ENCODE measurements at regions not wholly inside any gene's neighbourhood (a gene's known extent, or its start where the extent isn't known, plus 50 kb on each side); places are given as distances from the start of the nearest gene placed in this dataset.
"Not testable (repeated sequence)": the region's sequence is repeated elsewhere in the genome, so short reads cannot be mapped to it uniquely, and the experiment has no call there.

DNA sequence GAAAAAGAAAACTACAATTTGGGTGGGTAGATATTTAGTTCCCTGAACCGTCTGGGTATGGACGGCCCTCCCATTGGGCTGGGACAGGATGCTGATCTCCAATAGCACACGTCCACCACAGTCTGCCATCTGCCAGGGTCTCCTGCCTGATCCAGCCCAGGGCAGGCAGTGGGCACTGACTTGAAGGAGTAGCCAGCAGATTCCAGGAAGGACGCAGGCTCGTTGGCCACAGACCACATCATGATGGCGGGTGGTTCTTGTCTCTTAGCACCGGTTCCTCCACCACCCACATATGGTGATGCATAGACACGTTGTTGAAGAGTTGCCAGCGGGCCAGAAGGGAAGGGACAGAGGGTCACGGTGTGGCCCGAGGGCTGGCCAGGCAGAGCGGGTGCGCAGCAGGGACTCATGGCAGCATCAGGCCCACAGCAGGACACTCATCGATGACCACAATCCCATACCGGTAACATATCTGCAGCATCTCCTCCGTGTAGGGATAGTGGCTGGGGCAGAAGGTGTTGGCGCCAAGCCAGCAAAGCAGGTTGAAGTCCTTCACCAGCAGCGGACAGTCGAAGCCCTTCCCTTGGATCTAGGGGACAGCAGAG, 155.8 kb upstream of the FAM174A start:
- not testable (repeated sequence) for DNase-seq (ENCODE audit: low read depth, low spot score)

DNA sequence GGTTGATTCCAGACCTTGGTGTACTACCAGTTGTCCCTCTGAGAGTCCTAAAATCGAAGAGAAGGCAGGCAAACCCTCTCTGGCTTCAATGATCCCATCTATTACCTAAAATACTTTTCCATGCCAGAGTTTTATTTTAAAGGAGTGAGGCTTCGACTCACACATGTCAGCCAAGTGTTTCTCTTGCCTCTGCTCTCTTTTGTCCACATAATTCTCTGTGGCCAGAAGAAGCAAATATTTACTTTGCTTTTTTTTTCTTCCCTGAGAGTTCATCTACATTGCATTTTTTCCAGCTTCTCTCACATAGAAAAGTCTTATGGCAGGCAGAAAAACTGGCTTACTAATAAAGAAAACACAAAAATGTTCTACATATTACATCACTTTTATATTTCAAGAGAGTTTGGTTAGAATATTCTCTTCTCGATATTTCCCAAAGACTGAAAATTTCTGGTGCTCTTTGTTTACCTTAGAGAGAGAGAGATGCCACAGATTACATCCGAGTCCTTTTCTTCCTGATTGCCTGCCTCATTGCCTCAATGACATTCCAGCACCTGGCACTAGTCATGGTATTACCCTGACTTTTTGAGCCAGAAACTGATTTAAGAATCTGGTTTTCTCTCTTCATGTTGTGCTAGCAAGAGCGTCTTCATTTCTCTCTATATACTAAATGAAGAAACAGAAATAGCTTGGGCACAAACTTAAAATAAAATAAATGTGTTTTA, 170.3 kb upstream of the FAM174A start:
- DNase-seq (ENCODE audit: low read depth, low spot score) = not testable (repeated sequence)

DNA sequence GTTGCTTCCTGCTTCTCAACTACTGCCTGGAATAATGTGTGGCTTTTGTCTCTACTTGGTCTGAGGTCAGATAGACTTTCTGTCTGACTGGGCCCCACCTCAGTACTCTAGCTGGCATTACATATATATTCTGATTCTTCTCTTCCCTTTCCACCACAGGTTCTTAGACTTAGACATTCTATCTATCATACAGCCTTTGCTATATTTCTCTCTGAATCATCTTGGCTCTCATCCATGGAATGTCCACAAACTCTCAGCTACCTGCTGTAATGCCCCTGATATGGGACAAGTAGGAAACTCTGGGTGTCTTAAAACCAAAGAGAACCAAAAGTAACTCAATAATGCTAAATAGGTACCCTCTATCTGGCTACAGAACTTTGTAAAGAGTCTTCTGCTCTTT, 170.8 kb upstream of the FAM174A start:
- not testable (repeated sequence) for DNase-seq (ENCODE audit: low read depth, low spot score)

DNA sequence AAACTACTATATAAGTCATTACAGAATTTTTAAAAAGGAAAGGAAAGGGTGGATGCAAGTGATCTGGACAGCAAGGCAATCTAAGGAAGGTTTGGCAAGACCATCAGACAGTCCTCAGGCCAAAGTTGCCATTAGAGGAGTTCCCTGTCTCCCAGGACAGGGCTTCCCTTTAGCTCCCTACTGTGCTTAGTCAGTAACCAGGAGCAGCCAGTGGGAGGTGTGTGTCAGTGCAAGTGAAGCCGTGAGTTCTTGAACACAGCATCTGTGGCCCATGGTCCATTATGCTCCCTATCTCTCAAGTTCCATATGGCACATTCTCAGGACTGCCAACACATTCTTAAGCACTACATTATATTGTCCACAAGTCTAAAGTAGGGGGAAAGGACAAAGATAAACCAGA, 175.2 kb upstream of the FAM174A start:
- not testable (repeated sequence) for DNase-seq (ENCODE audit: low read depth, low spot score)

DNA sequence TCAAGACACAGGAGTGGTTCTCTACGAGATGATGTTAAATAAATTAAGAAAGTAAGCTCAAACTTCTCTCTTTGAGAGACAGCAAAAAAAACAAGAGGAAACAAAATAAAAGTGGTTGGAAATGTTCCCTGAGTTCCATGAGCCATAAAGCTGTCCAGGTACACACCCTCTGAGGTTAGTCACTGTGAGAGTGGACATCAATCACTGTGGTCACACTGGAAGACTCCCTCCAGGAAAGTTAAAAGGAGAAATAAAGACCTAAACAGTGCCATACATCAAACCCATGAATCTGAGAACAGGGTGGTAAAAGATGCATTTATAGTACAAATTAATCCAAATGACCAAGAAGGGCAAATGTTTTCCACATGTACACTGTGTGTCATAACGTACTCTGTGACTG, 188.9 kb upstream of the FAM174A start:
- not testable (repeated sequence) for DNase-seq (ENCODE audit: low read depth, low spot score)

DNA sequence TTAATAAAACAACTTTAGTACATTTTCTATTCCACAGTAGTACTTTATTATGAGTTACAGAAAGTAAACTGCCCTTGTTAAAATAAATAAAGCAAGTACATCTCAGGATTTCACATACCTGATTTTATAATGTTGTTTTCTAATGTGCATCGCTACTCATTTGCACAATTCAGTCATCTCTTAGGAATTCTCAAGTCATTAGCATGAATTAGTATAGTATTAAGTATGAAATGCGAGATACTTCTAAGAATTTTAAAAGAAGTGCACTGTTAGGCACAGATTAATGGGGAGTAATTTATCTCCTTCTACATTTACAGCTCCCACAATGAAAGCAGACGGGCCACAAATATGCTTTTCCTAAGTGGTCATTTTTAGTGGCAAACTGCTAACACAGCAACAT, 193.7 kb upstream of the FAM174A start:
- DNase-seq (ENCODE audit: low read depth, low spot score) = not testable (repeated sequence)

DNA sequence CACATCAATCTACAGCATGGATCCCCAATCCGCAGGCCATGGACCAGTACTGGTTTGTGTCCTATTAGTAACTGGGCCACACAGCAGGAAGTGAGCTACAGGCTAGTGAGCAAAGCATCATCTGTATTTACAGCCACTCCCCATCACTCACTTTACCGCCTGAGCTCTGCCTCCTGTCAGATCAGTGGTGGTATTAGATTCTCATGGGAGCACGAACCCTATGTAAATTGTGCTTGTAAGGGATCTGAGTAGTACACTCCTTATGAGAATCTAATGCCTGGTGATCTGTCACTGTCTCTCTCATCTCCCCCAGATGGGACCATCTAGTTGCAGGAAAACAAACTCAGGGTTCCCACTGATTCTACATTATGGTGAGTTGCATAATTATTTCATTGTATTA, 212.7 kb upstream of the FAM174A start:
- DNase-seq (ENCODE audit: low read depth, low spot score) = no peak

DNA sequence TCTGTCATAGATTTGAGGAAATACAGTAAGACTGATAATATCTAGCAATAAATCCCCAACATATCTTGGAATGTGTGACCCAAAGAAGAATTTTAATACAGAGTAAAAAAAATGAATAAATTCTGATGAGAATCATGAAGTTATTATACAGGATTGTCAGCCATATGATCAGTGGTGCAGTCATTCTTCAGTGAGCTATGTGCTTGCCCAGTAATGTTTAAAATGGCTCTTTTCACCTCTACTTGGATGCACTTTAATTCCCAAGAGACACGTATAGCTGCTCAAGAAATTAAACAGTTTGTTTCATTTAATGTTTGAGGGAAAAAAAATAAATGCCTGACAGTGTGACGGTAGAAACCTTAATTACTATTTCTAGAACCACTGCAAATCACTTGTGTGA, 215.3 kb upstream of the FAM174A start:
- no peak for DNase-seq (ENCODE audit: low read depth, low spot score)

DNA sequence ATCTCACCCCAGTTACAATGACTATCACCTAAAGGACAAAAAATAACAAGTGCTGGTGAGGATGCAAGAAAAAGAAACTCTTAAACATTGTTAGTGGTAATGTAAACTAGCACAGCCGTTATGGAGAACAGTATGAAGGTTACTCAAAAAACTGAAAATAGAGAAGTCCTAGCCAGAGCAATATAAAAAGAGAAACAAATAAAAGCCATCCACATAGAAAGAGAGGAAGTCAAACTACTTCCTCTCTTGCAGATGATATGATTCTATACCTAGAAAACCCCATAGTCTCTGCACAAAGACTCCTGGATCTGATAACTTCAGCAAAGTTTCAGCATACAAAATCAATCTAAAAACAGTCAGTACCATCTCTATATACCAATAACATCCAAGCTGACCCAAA, 221.5 kb upstream of the FAM174A start:
- DNase-seq (ENCODE audit: low read depth, low spot score) = no peak

DNA sequence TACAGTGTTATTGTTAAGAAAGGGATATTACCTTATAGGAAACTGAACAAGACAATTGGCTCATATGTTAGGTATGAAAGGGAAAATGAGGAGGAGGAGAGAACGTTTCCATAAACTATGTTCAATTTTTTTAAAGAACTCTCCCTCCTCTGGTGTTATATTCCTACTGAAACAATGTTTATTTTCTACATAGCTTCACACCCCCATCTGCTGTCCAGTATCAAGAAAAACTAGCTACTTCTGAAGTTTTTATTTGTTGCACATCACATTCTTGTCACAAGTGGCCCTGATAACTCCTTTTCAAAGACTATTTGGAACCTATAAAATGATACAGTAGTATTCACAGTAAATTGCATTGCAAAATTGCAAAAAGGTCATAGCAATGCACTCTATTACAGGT, 223.4 kb upstream of the FAM174A start:
- no peak for DNase-seq (ENCODE audit: low read depth, low spot score)

DNA sequence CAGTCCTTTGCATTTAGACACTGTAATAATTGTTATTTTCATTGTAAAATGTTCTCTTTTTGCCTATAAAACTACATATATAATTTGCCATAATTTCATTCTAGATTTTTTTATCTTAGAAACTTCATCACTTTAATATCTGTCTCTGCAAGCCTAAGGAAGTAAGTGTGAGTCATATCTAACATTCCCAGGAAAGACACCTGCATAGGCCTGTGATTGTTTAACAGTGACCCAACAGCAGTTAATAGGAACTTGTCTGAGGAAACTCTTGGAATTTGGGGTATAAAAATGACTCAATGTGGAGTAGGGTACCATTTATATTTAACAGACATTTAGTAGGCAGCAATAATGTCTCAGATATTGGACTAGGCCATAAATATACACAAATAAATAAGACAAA, 229.2 kb upstream of the FAM174A start:
- no peak for DNase-seq (ENCODE audit: low read depth, low spot score)

DNA sequence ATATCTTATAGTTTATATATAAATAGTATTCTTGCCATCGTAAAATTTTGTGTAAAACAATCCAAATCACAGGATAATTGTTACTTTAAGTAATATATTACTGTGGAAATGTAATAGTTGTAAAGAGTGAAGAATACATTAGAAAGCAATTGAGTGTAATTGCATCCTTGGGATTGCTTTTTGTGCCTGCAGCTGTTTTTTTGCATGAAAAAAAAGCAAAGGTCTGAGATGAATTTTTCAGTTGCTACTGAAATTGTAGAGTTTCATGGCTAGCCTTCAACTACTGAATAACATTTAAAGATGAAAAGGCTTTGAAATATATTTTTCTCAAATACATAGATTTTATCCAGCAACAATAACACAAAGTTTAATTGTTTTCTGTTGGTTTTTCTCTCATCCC, 232.0 kb upstream of the FAM174A start:
- DNase-seq (ENCODE audit: low read depth, low spot score) = no peak

DNA sequence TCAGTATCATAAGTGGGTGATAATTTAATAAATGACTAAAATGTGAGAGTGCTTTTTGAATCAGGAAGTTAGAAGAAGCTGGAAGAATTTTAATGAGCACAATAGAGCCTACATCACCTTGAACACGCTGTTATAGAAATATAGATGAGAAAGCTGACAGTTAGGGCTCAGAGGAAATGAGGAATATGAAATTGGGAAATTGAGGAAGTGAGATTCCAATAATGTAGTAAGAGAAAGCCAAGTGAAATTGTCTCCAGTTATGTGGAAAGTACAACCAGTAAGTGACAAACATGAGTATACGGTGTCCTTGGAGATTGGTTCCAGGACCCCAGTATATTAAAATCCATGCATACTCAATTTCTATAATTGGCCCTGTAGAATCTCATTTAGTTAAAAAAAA, 235.9 kb upstream of the FAM174A start:
- DNase-seq (ENCODE audit: low read depth, low spot score) = no peak

DNA sequence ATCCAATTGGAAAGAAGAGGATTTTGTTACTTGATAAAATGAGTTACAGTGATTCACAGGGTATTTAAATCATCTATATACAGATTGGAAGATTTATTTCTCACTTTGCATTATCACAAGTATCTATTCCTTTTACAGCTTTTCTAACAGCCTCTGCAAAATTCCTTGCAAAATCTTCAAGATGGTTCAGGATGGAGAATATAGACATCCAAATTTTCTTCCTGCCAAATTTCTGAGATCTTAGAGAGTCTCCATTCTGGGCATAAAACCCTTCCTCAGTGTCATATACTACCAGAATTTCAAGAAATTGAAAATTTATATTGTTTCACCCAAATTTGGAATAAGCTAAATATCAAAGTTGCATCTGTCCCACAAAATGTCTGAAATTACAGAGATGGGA, 259.1 kb upstream of the FAM174A start:
- no peak for DNase-seq (ENCODE audit: low read depth, low spot score)

DNA sequence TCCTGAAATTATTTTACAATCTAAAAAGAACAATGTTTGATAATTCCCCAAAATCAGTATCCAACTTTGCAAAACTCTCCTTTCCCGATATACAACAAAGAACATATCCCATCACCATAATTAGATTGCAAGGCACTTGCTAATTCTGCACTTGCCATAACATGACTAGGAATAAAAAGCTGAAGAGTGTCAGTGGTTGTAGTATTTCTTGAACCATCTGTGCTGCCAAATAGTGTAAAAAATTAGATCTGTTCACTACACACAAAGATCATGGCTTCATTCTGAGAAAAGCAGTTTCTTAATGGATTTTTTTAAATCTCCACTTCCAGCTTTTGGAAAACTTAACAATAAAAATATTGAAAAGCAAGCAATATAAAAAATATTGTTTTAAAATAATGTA, 259.5 kb upstream of the FAM174A start:
- DNase-seq (ENCODE audit: low read depth, low spot score) = no peak

DNA sequence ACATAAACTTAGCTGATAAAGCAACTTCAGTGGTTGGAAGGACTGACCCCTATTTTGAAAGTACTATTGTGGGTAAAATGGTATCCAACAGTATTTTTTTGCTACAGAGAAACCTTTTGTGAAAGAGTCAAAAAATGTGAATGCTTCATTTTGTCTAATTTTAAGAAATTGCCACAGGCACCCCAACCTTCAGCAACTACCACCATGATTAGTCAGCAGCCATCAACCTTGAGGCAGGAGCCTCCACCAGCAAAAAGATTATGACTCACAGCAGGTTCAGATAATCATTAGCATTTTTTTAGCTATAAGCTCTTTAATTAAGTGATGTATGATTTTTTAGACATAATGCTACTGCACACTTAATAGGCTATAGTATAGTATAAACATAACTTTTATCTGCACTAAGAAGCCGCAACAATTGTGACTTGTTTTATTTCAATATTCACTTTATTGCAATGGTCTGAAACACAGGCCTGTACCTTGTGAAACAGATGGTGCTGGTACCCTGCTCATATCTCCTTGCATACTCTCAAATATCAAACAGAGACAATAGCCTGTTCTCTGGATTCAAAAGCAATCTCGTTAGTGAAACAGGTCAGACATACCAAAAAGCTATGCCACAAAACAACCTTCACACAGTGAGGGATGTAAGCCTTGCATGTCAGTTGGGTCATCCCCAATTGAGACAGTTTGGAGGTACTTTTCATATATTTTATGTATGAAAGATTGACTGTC, 261.2 kb upstream of the FAM174A start:
- DNase-seq (ENCODE audit: low read depth, low spot score) = no peak

DNA sequence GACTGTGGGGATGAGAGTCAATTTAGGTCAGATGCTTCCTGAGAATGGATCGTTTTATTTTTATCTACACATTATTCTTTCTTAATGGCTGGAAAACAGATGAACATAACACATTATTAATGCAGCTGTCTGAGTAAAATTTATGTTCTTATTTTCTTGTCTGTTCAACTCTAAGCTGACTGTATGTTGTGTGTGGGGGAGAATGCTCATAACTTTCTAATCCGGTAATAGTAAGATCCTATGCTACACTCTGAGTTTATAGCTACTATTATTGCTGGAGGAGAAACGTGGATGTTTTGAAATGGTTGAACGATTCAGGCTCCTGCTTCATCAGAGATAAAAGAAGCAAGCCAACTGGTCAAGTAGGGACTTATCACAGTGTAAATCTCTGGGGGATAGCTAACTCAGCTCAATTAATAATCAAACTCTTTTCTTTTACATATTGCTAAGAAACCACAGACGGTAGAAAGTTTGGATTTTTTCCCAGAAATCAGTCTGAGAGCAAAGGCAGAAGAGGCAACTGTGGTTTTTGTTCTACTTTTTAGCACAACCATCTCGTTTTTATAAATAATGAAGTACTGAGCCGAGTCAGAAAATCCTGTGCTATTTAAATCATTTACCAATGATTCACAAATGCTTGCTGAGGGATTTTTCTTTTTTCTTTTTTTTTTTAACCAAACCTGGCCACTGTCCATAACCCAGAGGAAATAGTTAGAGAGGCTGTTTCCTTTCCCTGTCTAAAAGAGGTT, 265.0 kb upstream of the FAM174A start:
- no peak for DNase-seq (ENCODE audit: low read depth, low spot score)

DNA sequence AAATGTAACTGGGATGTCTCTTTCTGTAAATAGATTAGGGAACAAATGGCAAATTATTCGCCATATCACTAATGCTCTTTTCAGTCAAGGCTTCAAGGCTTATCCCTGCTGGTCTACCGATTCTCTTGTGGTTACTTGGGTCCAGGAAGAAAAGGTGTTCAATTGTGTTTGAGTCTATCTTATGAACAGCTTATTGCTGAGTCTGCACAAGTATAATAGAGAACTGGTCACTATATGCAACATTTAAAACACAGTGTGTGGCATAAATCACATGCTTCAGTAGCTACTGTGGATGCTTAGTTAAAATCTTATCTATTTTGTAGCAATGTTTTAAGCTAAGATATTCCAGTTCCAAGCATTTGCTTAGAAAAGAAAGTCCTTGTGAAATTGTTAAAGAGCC, 274.2 kb upstream of the FAM174A start:
- no peak for DNase-seq (ENCODE audit: low read depth, low spot score)

DNA sequence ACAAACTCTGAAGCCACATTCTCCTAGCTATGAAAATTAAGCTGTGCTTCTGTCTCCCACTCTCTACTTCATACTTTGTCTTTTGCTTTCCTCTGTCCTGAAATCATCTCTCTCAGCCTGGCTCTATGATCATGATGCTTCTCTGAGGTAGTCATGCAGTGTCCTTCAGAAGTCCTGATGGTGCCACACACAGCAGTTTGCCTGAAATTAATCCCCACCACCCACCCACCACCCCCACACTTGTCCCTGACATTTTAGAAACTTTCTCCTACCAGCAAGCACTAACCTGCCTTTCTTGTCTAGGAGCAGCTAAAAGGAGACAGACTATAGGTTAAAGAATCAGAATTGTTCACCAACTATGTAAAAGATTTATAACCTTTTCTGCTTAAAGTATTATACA, 282.2 kb upstream of the FAM174A start:
- DNase-seq (ENCODE audit: low read depth, low spot score) = no peak

DNA sequence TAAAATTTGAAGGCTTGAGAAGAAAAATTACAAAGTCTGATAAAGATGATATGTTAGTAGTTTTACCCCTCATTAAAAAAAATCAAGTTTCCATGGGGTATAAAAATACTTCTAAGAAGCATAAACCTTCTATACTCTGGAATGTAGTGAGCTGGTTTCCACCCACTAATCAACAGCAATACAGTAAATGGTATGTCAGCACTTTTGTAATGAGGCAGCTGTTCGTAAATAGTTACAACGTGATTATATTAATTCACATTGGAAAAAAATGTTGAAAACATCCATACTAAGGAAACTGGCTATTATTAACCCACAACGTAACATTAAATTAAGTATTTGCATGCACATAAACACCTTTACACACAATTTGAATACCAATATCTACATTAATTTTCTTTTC, 283.1 kb upstream of the FAM174A start:
- DNase-seq (ENCODE audit: low read depth, low spot score) = no peak

DNA sequence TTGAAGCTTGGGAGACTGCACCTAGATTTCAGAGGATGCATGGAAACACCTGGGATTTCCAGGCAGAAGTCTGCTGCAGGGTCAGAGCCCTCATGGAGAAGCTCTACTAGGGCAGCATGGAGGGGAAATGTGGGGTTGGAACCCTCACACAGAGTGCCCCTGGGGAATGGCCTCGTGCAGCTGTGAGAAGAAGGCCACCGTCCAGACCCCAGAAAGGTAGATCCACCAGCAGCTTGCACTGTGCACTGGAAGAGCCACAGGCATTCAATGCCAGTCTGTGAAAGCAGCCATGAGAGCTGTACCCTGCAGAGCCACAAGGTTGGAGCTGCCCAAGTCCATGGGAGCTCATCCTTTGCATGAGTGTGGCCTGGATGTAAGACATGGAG, 285.3 kb upstream of the FAM174A start:
- no peak for DNase-seq (ENCODE audit: low read depth, low spot score)

DNA sequence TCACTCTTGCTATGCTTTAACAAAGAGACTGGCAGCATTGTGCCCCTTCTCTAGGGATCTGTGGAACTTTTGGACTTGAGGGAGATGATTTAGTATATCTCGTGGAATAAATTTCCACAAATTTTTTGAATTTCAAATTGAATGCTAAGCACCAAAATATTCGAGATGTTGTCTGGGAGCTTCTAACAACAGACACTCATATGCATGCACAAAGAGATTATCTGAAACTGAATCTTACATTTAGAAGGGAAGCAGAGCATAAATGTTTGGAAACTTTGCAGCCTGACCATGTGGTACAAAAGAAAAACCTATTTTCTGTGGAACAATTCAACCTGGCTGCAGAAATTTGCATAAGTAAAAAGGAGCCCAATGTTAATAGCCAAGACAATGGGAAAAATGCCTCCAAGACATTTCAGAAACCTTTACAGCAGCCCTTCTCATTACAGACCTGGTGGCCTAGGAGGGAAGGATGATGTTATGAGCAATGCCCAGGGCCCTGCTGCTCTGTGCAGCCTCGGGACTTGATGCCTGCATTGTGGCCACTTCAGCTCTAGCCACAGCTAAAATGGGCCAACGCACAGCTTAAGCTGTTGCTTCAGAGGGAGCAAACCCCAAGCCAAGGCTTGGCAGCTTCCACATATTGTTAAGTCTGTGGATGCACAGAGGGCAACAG, 285.8 kb upstream of the FAM174A start:
- no peak for DNase-seq (ENCODE audit: low read depth, low spot score)
